ENCODE measurements at regions not wholly inside any gene's neighbourhood (a gene's known extent, or its start where the extent isn't known, plus 50 kb on each side); places are given as distances from the start of the nearest gene placed in this dataset.

GRCh38 chr5:4987431-4987830, 152.7 kb upstream of the ADAMTS16 start:
- Histone ChIP-seq H3K9me3 (ENCODE audit: control insufficient read depth in 2 of 3, insufficient read depth in 1 of 3, low read length in 3 of 3) (no peaks in the 10 kb centered on the region), H3K9ac (ENCODE audit: low read length in 3 of 3) (no peak overlapping the region), H3K4me3 (ENCODE audit: low read length in 3 of 3) (peak overlapping the region in 2 of 3 donors; percentile 40 to 54), H3K4me1 (ENCODE audit: control insufficient read depth in 2 of 3, insufficient read depth in 2 of 3, low read depth in 1 of 3, low read length in 3 of 3) (peaks cover 11 to 74% (median 20%) of the 10 kb centered on the region in 3 donors), H3K27ac (ENCODE audit: low read depth in 2 of 2, low read length in 2 of 2) (peak overlapping the region; percentile 43 to 53), H3K27me3 (ENCODE audit: control insufficient read depth, insufficient read depth, low read length) (no peaks in the 10 kb centered on the region), H3K36me3 (ENCODE audit: control insufficient read depth in 2 of 3, insufficient read depth in 3 of 3, low read length in 3 of 3) (no peaks in the 10 kb centered on the region)
- no peak for TF ChIP-seq CTCF (IDR thresholded peaks at IDR 0.05; ENCODE audit: borderline replicate concordance, extremely low read depth, insufficient read depth)
- intact Hi-C loops (cut with DNase I), result no loop called here
- no peak for DNase-seq
- no peak for FAIRE-seq

- TF ChIP-seq CTCF (IDR thresholded peaks at IDR 0.05; ENCODE audit: borderline replicate concordance, extremely low read depth, insufficient read depth), result no peak
- DNase-seq (peak in 3 of 5 donors; percentile 39 to 89 (median 87)), FAIRE-seq (peak; percentile 88)
- peaks cover 11 to 69% (median 17%) of the 10 kb centered on the region in 3 donors for H3K4me1 ChIP-seq (ENCODE audit: control insufficient read depth in 2 of 3, insufficient read depth in 2 of 3, low read depth in 1 of 3, low read length in 3 of 3)
- no peaks in the 10 kb centered on the region for H3K36me3 ChIP-seq (ENCODE audit: control insufficient read depth in 2 of 3, insufficient read depth in 3 of 3, low read length in 3 of 3)
- no peaks in the 10 kb centered on the region for H3K27me3 ChIP-seq (ENCODE audit: control insufficient read depth, insufficient read depth, low read length)
- intact Hi-C loops (cut with DNase I), result no loop called here
- H3K27ac ChIP-seq (ENCODE audit: low read depth in 2 of 2, low read length in 2 of 2), result peak overlapping the region in 1 of 2 donors; percentile 72
- H3K9me3 ChIP-seq (ENCODE audit: control insufficient read depth in 2 of 3, insufficient read depth in 1 of 3, low read length in 3 of 3), result no peaks in the 10 kb centered on the region
- peak overlapping the region in 1 of 3 donors; percentile 8 for H3K9ac ChIP-seq (ENCODE audit: low read length in 3 of 3)
- peak overlapping the region in 2 of 3 donors; percentile 12 to 54 for H3K4me3 ChIP-seq (ENCODE audit: low read length in 3 of 3)
Observed at GRCh38 chr5:4989118-4989517, 151.0 kb upstream of the ADAMTS16 start.

GRCh38 chr5:4990017-4990416, 150.1 kb upstream of the ADAMTS16 start:
- Histone ChIP-seq H3K4me1 (ENCODE audit: control insufficient read depth in 2 of 3, insufficient read depth in 2 of 3, low read depth in 1 of 3, low read length in 3 of 3) (peaks cover 11 to 60% (median 17%) of the 10 kb centered on the region in 3 donors), H3K9ac (ENCODE audit: low read length in 3 of 3) (no peak overlapping the region), H3K36me3 (ENCODE audit: control insufficient read depth in 2 of 3, insufficient read depth in 3 of 3, low read length in 3 of 3) (no peaks in the 10 kb centered on the region), H3K27me3 (ENCODE audit: control insufficient read depth, insufficient read depth, low read length) (no peaks in the 10 kb centered on the region), H3K27ac (ENCODE audit: low read depth in 2 of 2, low read length in 2 of 2) (peak overlapping the region; percentile 47 to 73), H3K4me3 (ENCODE audit: low read length in 3 of 3) (peak overlapping the region in 1 of 3 donors; percentile 38), H3K9me3 (ENCODE audit: control insufficient read depth in 2 of 3, insufficient read depth in 1 of 3, low read length in 3 of 3) (no peaks in the 10 kb centered on the region)
- no peak for TF ChIP-seq CTCF (IDR thresholded peaks at IDR 0.05; ENCODE audit: borderline replicate concordance, extremely low read depth, insufficient read depth)
- DNase-seq (no peak), FAIRE-seq (no peak)
- intact Hi-C loops (cut with DNase I), result no loop called here

GRCh38 chr5:4990462-4990861, 149.7 kb upstream of the ADAMTS16 start:
- peak overlapping the region in 1 of 3 donors; percentile 17 for H3K4me3 ChIP-seq (ENCODE audit: low read length in 3 of 3)
- intact Hi-C loops (cut with DNase I), result no loop called here
- H3K4me1 ChIP-seq (ENCODE audit: control insufficient read depth in 2 of 3, insufficient read depth in 2 of 3, low read depth in 1 of 3, low read length in 3 of 3), result peaks cover 11 to 56% (median 17%) of the 10 kb centered on the region in 3 donors
- peak overlapping the region; percentile 47 to 73 for H3K27ac ChIP-seq (ENCODE audit: low read depth in 2 of 2, low read length in 2 of 2)
- no peaks in the 10 kb centered on the region for H3K9me3 ChIP-seq (ENCODE audit: control insufficient read depth in 2 of 3, insufficient read depth in 1 of 3, low read length in 3 of 3)
- FAIRE-seq (no peak), DNase-seq (peak in 1 of 5 donors; percentile 53)
- H3K9ac ChIP-seq (ENCODE audit: low read length in 3 of 3), result peak overlapping the region in 1 of 3 donors; percentile 43
- no peaks in the 10 kb centered on the region for H3K36me3 ChIP-seq (ENCODE audit: control insufficient read depth in 2 of 3, insufficient read depth in 3 of 3, low read length in 3 of 3)
- TF ChIP-seq CTCF (IDR thresholded peaks at IDR 0.05; ENCODE audit: borderline replicate concordance, extremely low read depth, insufficient read depth), result no peak
- H3K27me3 ChIP-seq (ENCODE audit: control insufficient read depth, insufficient read depth, low read length), result no peaks in the 10 kb centered on the region

Measured in kidney (tissue), 13 donors.